Ishikawa (cell line): ENCODE measurements at regions not wholly inside any gene's neighbourhood (a gene's known extent, or its start where the extent isn't known, plus 50 kb on each side); places are given as distances from the start of the nearest gene placed in this dataset.

Source experiments
- CEBPB ChIP-seq: IDR thresholded peaks from 2 replicates; pipeline ENCODE4 v1.6.1; 2012
- NFIC ChIP-seq: IDR thresholded peaks from 2 replicates; pipeline ENCODE4 v1.6.1; 2012
- TCF12 ChIP-seq: IDR thresholded peaks from 2 replicates; pipeline ENCODE4 v1.6.1; 2012; ENCODE audit warnings: low read depth

DNA sequence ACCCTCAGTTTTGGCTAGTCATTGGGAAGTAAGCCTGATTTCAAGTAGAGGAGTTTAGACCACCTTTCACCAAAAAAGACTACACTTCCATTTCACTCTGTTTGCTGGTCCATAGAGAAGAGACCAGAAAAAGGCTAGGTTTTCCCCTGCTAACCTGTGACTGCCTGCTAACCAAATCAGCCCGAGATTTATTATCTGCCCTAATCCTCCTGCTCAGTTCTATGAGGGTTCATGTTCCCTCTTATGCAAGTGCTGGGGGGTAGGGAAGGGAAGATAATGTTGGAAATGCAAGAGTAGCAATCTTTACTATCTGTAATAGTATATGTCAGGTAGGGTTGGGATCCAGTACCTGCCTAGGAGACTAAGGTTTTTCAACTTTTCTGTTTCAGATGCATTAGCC lies 51.6 kb upstream of the CCNG1 start:
- TF ChIP-seq CEBPB (no peak), TCF12 (no peak), NFIC (no peak)
